Liver (tissue), 8 donors: ENCODE measurements at regions not wholly inside any gene's neighbourhood (a gene's known extent, or its start where the extent isn't known, plus 50 kb on each side); places are given as distances from the start of the nearest gene placed in this dataset.

Experiments
- DNase-seq: peaks from one replicate; pipeline ENCODE4 v3.0.0-alpha.2; 2017; ENCODE audit warnings: low spot score
- H3K27ac ChIP-seq, 2 donors: one replicate each; pipeline ENCODE4 v1.7.0; 2013; ENCODE audit warnings: inconsistent platforms in 2 of 2, low read length in 2 of 2, control low read depth in 1 of 2, low read depth in 1 of 2, mild to moderate bottlenecking in 1 of 2
- H3K27me3 ChIP-seq, 4 donors: one replicate each; pipeline versions ENCODE4 v1.6.1 to v1.7.0; 2013; ENCODE audit warnings: low read length in 3 of 4, inconsistent platforms in 1 of 4, mild to moderate bottlenecking in 1 of 4, moderate library complexity in 1 of 4; ENCODE audit not compliant: control insufficient read depth in 4 of 4, insufficient read depth in 4 of 4
- H3K36me3 ChIP-seq, 4 donors: one replicate each; pipeline versions ENCODE4 v1.6.1 to v1.7.0; 2013; ENCODE audit warnings: low read length in 3 of 4, mild to moderate bottlenecking in 3 of 4, low read depth in 1 of 4, moderate library complexity in 1 of 4; ENCODE audit not compliant: control insufficient read depth in 4 of 4, insufficient read depth in 3 of 4
- H3K4me1 ChIP-seq, 4 donors: one replicate each; pipeline versions ENCODE4 v1.6.1 to v1.7.0; 2013; ENCODE audit warnings: low read length in 3 of 4, mild to moderate bottlenecking in 3 of 4, moderate library complexity in 1 of 4; ENCODE audit not compliant: control insufficient read depth in 4 of 4, insufficient read depth in 4 of 4
- H3K4me3 ChIP-seq, 3 donors: one replicate each; pipeline versions ENCODE4 v1.6.1 to v1.7.0; 2013; ENCODE audit warnings: low read length in 3 of 3, control low read depth in 1 of 3, low read depth in 1 of 3, mild to moderate bottlenecking in 1 of 3
- H3K9ac ChIP-seq, 2 donors: one replicate each; pipeline ENCODE4 v1.7.0; 2013; ENCODE audit warnings: low read length in 2 of 2, mild to moderate bottlenecking in 2 of 2, moderate library complexity in 2 of 2, control low read depth in 1 of 2, low read depth in 1 of 2
- H3K9me3 ChIP-seq, 4 donors: one replicate each; pipeline versions ENCODE4 v1.6.1 to v1.7.0; 2013; ENCODE audit warnings: low read length in 3 of 4; ENCODE audit not compliant: control insufficient read depth in 4 of 4
- ATF3 ChIP-seq: IDR thresholded peaks from 2 replicates; pipeline ENCODE4 v1.6.1; 2016; ENCODE audit warnings: antibody characterized with exemption
- CTCF ChIP-seq: fragments of 150-350 bp; IDR thresholded peaks from 2 replicates; pipeline ENCODE4 v1.5.1; 2017; ENCODE audit warnings: improper control_type of control experiment, low read depth, low read length; ENCODE audit not compliant: missing input control
- EGR1 ChIP-seq, 2 donors: IDR thresholded peaks; 2 replicates each; pipeline ENCODE4 v1.6.1; 2016 to 2018; ENCODE audit warnings: antibody characterized with exemption in 2 of 2, low read depth in 2 of 2
- FOXA1 ChIP-seq: IDR thresholded peaks from 2 replicates; pipeline ENCODE4 v1.6.1; 2016; ENCODE audit warnings: antibody characterized with exemption
- FOXA2 ChIP-seq: IDR thresholded peaks from 2 replicates; pipeline ENCODE4 v1.6.1; 2016; ENCODE audit warnings: antibody characterized with exemption
- GABPA ChIP-seq, 2 donors: IDR thresholded peaks in 1 of 2; conservative IDR thresholded peaks in 1 of 2; 2 replicates each; pipeline ENCODE4 v1.6.1; 2016; ENCODE audit warnings: antibody characterized with exemption in 2 of 2, mild to moderate bottlenecking in 1 of 2, moderate library complexity in 1 of 2
- HNF4A ChIP-seq, 2 donors: conservative IDR thresholded peaks; 2 replicates each; pipeline ENCODE4 v1.6.1; 2016; ENCODE audit warnings: antibody characterized with exemption in 2 of 2, mild to moderate bottlenecking in 2 of 2
- HNF4G ChIP-seq: IDR thresholded peaks from 2 replicates; pipeline ENCODE4 v1.6.1; 2016; ENCODE audit warnings: antibody characterized with exemption
- JUND ChIP-seq, 2 donors: IDR thresholded peaks; 2 replicates each; pipeline ENCODE4 v1.6.1; 2016; ENCODE audit warnings: antibody characterized with exemption in 2 of 2
- NR2F2 ChIP-seq: IDR thresholded peaks from 2 replicates; pipeline ENCODE4 v1.6.1; 2016; ENCODE audit warnings: antibody characterized with exemption
- RAD21 ChIP-seq, 2 donors: IDR thresholded peaks; 2 replicates each; pipeline ENCODE4 v1.6.1; 2016; ENCODE audit warnings: antibody characterized with exemption in 2 of 2, mild to moderate bottlenecking in 2 of 2
- RXRA ChIP-seq, 2 donors: IDR thresholded peaks; 2 replicates each; pipeline ENCODE4 v1.6.1; 2017 to 2018; ENCODE audit warnings: antibody characterized with exemption in 2 of 2, mild to moderate bottlenecking in 1 of 2
- SP1 ChIP-seq: IDR thresholded peaks from 2 replicates; pipeline ENCODE4 v1.6.1; 2018; ENCODE audit warnings: antibody characterized with exemption, mild to moderate bottlenecking
- TAF1 ChIP-seq: conservative IDR thresholded peaks from 2 replicates; pipeline ENCODE4 v1.6.1; 2016; ENCODE audit warnings: antibody characterized with exemption, mild to moderate bottlenecking
- YY1 ChIP-seq: IDR thresholded peaks from 2 replicates; pipeline ENCODE4 v1.6.1; 2016; ENCODE audit warnings: antibody characterized with exemption, mild to moderate bottlenecking
- ZBTB33 ChIP-seq: IDR thresholded peaks from 2 replicates; pipeline ENCODE4 v1.6.1; 2016; ENCODE audit warnings: antibody characterized with exemption
- WGBS: extraction: QIAGEN DNeasy Blood & Tissue Kit; methylation state at CpG from one replicate; pipeline ENCODE4 v1.1.7; 2013; 5-methylcytosine and 5-hydroxymethylcytosine counted together
- TF ChIP-seq, protein P1 (sequence below): IDR thresholded peaks from 2 replicates; pipeline ENCODE4 v1.6.1; 2016; ENCODE audit warnings: antibody characterized with exemption, mild to moderate bottlenecking
- TF ChIP-seq, protein P2 (sequence below): IDR thresholded peaks from 2 replicates; pipeline ENCODE4 v1.6.1; 2016; ENCODE audit warnings: antibody characterized with exemption
- donor health status: healthy.
- donor health status: healthy.
- donor health status: healthy.
- donor health status: healthy.
- donor health status: healthy.

- H3K4me3 ChIP-seq: no peak overlapping the region
- DNase-seq: no peak
- H3K9me3 ChIP-seq: no peaks in the 10 kb centered on the region
- H3K27me3 ChIP-seq: no peaks in the 10 kb centered on the region
- 80% methylated on average over 3 of the region's 3 CpGs for WGBS
- no peaks in the 10 kb centered on the region for H3K36me3 ChIP-seq
- no peak overlapping the region for H3K27ac ChIP-seq
- H3K4me1 ChIP-seq: no peaks in the 10 kb centered on the region
- TF ChIP-seq, protein P1, sequence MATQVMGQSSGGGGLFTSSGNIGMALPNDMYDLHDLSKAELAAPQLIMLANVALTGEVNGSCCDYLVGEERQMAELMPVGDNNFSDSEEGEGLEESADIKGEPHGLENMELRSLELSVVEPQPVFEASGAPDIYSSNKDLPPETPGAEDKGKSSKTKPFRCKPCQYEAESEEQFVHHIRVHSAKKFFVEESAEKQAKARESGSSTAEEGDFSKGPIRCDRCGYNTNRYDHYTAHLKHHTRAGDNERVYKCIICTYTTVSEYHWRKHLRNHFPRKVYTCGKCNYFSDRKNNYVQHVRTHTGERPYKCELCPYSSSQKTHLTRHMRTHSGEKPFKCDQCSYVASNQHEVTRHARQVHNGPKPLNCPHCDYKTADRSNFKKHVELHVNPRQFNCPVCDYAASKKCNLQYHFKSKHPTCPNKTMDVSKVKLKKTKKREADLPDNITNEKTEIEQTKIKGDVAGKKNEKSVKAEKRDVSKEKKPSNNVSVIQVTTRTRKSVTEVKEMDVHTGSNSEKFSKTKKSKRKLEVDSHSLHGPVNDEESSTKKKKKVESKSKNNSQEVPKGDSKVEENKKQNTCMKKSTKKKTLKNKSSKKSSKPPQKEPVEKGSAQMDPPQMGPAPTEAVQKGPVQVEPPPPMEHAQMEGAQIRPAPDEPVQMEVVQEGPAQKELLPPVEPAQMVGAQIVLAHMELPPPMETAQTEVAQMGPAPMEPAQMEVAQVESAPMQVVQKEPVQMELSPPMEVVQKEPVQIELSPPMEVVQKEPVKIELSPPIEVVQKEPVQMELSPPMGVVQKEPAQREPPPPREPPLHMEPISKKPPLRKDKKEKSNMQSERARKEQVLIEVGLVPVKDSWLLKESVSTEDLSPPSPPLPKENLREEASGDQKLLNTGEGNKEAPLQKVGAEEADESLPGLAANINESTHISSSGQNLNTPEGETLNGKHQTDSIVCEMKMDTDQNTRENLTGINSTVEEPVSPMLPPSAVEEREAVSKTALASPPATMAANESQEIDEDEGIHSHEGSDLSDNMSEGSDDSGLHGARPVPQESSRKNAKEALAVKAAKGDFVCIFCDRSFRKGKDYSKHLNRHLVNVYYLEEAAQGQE: no peak
- TF ChIP-seq TAF1: no peak
- TF ChIP-seq CTCF: no peak
- H3K9ac ChIP-seq: no peak overlapping the region
Observed at GRCh38 chr9:7300484-7300883, 499.1 kb downstream of the DMAC1 start.

DNA sequence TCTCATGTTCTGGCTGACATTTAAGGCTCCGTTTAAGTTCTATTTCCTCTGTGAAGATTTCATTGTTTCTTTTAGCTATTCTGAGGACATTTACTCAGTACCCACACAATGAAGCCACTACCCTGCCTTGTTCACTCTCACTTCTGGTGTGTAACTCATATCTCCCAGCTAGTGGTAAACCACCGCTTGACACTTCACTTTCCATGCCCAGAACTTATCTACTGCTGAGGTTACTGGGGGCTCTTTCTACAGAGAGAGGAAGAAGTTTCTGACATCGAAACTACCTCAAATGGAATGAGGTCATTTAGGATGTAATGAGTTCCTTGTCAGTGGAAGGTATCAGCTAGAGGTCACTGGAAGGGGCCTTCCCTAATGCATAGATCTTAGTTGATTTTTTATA, 501.5 kb downstream of the DMAC1 start:
- 55% methylated on average over 3 of the region's 3 CpGs for WGBS
- DNase-seq: no peak
- no peak overlapping the region for H3K27ac ChIP-seq
- H3K9me3 ChIP-seq: no peaks in the 10 kb centered on the region
- no peak overlapping the region for H3K9ac ChIP-seq
- H3K36me3 ChIP-seq: no peaks in the 10 kb centered on the region
- H3K4me1 ChIP-seq: no peaks in the 10 kb centered on the region
- H3K27me3 ChIP-seq: no peaks in the 10 kb centered on the region
- TF ChIP-seq RAD21 (IDR thresholded peaks at IDR 0.05): no peak
- no peak for TF ChIP-seq SP1
- TF ChIP-seq, protein P2, sequence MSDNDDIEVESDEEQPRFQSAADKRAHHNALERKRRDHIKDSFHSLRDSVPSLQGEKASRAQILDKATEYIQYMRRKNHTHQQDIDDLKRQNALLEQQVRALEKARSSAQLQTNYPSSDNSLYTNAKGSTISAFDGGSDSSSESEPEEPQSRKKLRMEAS: no peak
- TF ChIP-seq CTCF: no peak
- TF ChIP-seq JUND (IDR thresholded peaks at IDR 0.05): no peak
- no peak for TF ChIP-seq FOXA2
- no peak for TF ChIP-seq GABPA (IDR thresholded peaks at IDR 0.05 in 1 of 2, conservative IDR thresholded peaks at IDR 0.05 in 1 of 2)
- TF ChIP-seq, protein P1: no peak
- no peak for TF ChIP-seq ZBTB33
- no peak for TF ChIP-seq TAF1
- TF ChIP-seq ATF3: no peak
- TF ChIP-seq FOXA1: no peak
- no peak for TF ChIP-seq HNF4G
- no peak for TF ChIP-seq EGR1 (IDR thresholded peaks at IDR 0.05; ENCODE audit: low read depth in 2 of 2)
- no peak for TF ChIP-seq NR2F2
- TF ChIP-seq RXRA (IDR thresholded peaks at IDR 0.05): no peak
- no peak for TF ChIP-seq YY1
- no peak for TF ChIP-seq HNF4A (conservative IDR thresholded peaks at IDR 0.05)
- no peak overlapping the region for H3K4me3 ChIP-seq
